B cell (primary cell): ENCODE measurements at regions not wholly inside any gene's neighbourhood (a gene's known extent, or its start where the extent isn't known, plus 50 kb on each side); places are given as distances from the start of the nearest gene placed in this dataset.

Source experiments
- ATAC-seq: fragments of 200-7000 bp; cut with Tn5 transposase; one replicate; pipeline ENCODE4 v1.10.0; 2021; ENCODE audit warnings: low read depth, mild to moderate bottlenecking, moderate number of reproducible peaks, moderate library complexity
- CTCF ChIA-PET: fragments of 350-600 bp; sonication (Branson Sonifier 250); formaldehyde crosslinking; loops from one replicate; lab custom pipeline; 2021; ENCODE audit warnings: antibody characterized with exemption, inconsistent platforms; lab: Charles Lee
- POLR2A ChIA-PET: fragments of 350-600 bp; sonication (Branson Sonifier 250); formaldehyde crosslinking; loops from one replicate; lab custom pipeline; 2021; ENCODE audit warnings: antibody characterized with exemption; lab: Charles Lee
- DNase-seq: peaks from one replicate; pipeline ENCODE4 v3.0.0; 2013
- H2AFZ ChIP-seq: 2 replicates; pipeline ENCODE4 v1.6.1; 2012; ENCODE audit warnings: mild to moderate bottlenecking, low read depth, low read length; ENCODE audit not compliant: insufficient read depth, poor library complexity, severe bottlenecking
- H3K27ac ChIP-seq, 2 donors: 1 replicate in 1 of 2; 2 replicates in 1 of 2; pipeline ENCODE4 v1.5.1; 2012 to 2013; ENCODE audit warnings: low read length in 2 of 2, mild to moderate bottlenecking in 2 of 2, moderate library complexity in 1 of 2
- H3K27me3 ChIP-seq, 4 experiments: fragments of 200-600 bp in 1 of 4; sonication (generic) in 1 of 4; replicated peaks in 1 of 4; 1 replicate in 2 of 4; 2 replicates in 2 of 4; pipeline versions ENCODE4 v1.6.1 to v1.7.0; 2013 to 2016; ENCODE audit warnings: low read length in 3 of 4, mild to moderate bottlenecking in 2 of 4, mixed read lengths in 1 of 4, moderate library complexity in 1 of 4; ENCODE audit not compliant: insufficient read depth in 4 of 4, control insufficient read depth in 3 of 4; ENCODE audit errors: control extremely low read depth in 1 of 4
- H3K36me3 ChIP-seq, 2 experiments: replicated peaks in 1 of 2; 1 replicate in 1 of 2; 2 replicates in 1 of 2; pipeline versions ENCODE4 v1.6.1 to v1.7.1; 2013; ENCODE audit warnings: low read length in 1 of 2; ENCODE audit not compliant: insufficient read depth in 2 of 2, control insufficient read depth in 1 of 2; ENCODE audit errors: control extremely low read depth in 1 of 2, extremely low read depth in 1 of 2
- H3K4me1 ChIP-seq, 2 donors: fragments of 200-600 bp in 1 of 2; sonication (generic) in 1 of 2; 1 replicate in 1 of 2; 2 replicates in 1 of 2; pipeline versions ENCODE4 v1.5.1 to v1.6.1; 2013 to 2017; ENCODE audit warnings: low read length in 2 of 2; ENCODE audit not compliant: control insufficient read depth in 2 of 2, insufficient read depth in 2 of 2
- H3K4me2 ChIP-seq: replicated peaks from 2 replicates; pipeline ENCODE3; 2012; ENCODE audit warnings: mild to moderate bottlenecking, low read depth, low read length; ENCODE audit not compliant: poor library complexity, severe bottlenecking
- H3K4me3 ChIP-seq, 5 experiments: fragments of 200-600 bp in 1 of 5; sonication (generic) in 1 of 5; 1 replicate in 3 of 5; 2 replicates in 2 of 5; pipeline versions ENCODE4 v1.5.1 to v1.7.0; 2011 to 2016; ENCODE audit warnings: low read length in 4 of 5, mild to moderate bottlenecking in 4 of 5, low read depth in 2 of 5, control low read depth in 1 of 5, moderate library complexity in 1 of 5; ENCODE audit not compliant: insufficient read depth in 1 of 5; ENCODE audit errors: control extremely low read depth in 1 of 5, extremely low read depth in 1 of 5
- H3K79me2 ChIP-seq: fragments of 200-600 bp; sonication (generic); one replicate; pipeline ENCODE4 v1.6.0; 2016; ENCODE audit warnings: low read length; ENCODE audit not compliant: control insufficient read depth, insufficient read depth
- H3K9ac ChIP-seq: fragments of 200-600 bp; sonication (generic); 2 replicates; pipeline ENCODE4 v1.6.1; 2017; ENCODE audit warnings: mild to moderate bottlenecking, low read length, moderate library complexity
- H3K9me3 ChIP-seq, 3 donors: one replicate each; pipeline versions ENCODE4 v1.6.1 to v1.7.1; 2013; ENCODE audit warnings: low read length in 2 of 3; ENCODE audit not compliant: control insufficient read depth in 2 of 3, insufficient read depth in 1 of 3; ENCODE audit errors: control extremely low read depth in 1 of 3
- H4K20me1 ChIP-seq: 2 replicates; pipeline ENCODE4 v1.6.0; 2012; ENCODE audit warnings: mild to moderate bottlenecking, low read length; ENCODE audit not compliant: insufficient read depth, control insufficient read depth, poor library complexity, severe bottlenecking
- H3K27ac Mint-ChIP-seq: one replicate; pipeline ENCODE4 v1.8.0; 2021; ENCODE audit warnings: mixed read lengths
- H3K27me3 Mint-ChIP-seq: one replicate; pipeline ENCODE4 v1.8.0; 2021; ENCODE audit warnings: mixed read lengths
- H3K4me1 Mint-ChIP-seq: one replicate; pipeline ENCODE4 v1.8.0; 2021; ENCODE audit warnings: mixed read lengths
- H3K4me3 Mint-ChIP-seq: one replicate; pipeline ENCODE4 v1.8.0; 2021; ENCODE audit warnings: mixed read lengths
- H3K9me3 Mint-ChIP-seq: one replicate; pipeline ENCODE4 v1.8.0; 2022; ENCODE audit warnings: mixed read lengths; ENCODE audit not compliant: insufficient read depth
- EZH2 ChIP-seq: IDR thresholded peaks from 2 replicates; pipeline ENCODE4 v1.6.1; 2012; ENCODE audit warnings: borderline replicate concordance, low read depth, mild to moderate bottlenecking, moderate library complexity, low read length; ENCODE audit not compliant: insufficient read depth, poor library complexity, severe bottlenecking
- WGBS: methylation state at CpG from one replicate; pipeline ENCODE4 v1.1.5; 2013; ENCODE audit warnings: missing lambda C conversion rate; ENCODE audit not compliant: insufficient coverage; 5-methylcytosine and 5-hydroxymethylcytosine counted together
- intact Hi-C: fragments of 100-400 bp; cut with micrococcal nuclease; formaldehyde crosslinking; loops from one replicate; pipeline ENCODE4 v1.10.0; 2022
- TF ChIP-seq, protein P1 (sequence below): fragments of 200-600 bp; IDR thresholded peaks from one replicate; pipeline ENCODE4 v1.8.0; 2022; ENCODE audit warnings: antibody characterized with exemption, mild to moderate bottlenecking

DNA sequence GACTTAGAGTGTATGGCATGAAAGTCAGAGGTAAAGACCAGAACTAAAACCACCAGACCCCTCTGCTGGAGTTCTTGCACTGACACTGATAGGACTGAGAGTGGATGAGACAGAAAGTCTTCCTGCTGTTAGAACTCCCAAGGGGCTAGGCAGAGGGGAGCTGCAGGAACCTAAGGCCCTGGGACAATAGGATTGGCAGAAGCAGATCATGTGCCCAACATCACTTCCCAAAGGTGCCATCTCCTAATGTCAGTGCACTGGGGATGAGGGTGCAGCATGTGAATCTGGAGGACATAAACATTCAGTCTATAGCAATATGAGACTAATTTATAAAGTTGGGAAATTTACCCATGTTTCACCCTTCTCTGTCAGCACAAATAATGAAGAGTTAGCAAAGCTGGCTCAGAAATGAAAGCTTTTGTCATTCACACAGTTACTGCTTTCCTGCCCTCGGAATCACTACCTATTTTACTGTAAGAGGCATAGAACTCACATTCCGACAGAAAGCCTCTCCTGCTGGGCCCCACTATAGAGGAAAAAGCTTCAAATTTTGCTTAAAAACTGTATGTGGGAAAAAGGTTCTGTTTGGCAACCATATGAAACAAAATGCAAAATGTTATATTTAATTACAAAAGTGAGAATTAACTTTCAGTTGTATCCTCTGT lies 49.9 kb upstream of the SSX2IP start:
- Histone ChIP-seq H3K27ac (no peak overlapping the region), H2AFZ (no peak overlapping the region), H3K4me1 (no peaks in the 10 kb centered on the region), H3K27me3 (no peaks in the 10 kb centered on the region), H3K4me2 (no peak overlapping the region), H3K4me3 (no peak overlapping the region), H3K79me2 (no peaks in the 10 kb centered on the region), H3K36me3 (no peaks in the 10 kb centered on the region), H3K9ac (no peak overlapping the region), H4K20me1 (no peaks in the 10 kb centered on the region), H3K9me3 (no peaks in the 10 kb centered on the region)
- no peak overlapping the region for H3K27ac Mint-ChIP-seq
- intact Hi-C loops, result no loop called here
- ChIA-PET CTCF (interaction anchor here (0.6 to 1.9 kb wide), 4 partner anchors 11 to 299 kb away, joined by 3 to 10 read pairs (median 4); no protein-coding TSS in a partner anchor), POLR2A (no interaction called here)
- WGBS, result no CpG with 5 or more reads among the region's 2 CpGs
- H3K4me3 Mint-ChIP-seq, result no peak overlapping the region
- H3K4me1 Mint-ChIP-seq, result no peaks in the 10 kb centered on the region
- peaks cover 17% of the 10 kb centered on the region for H3K27me3 Mint-ChIP-seq
- ATAC-seq (no peak), DNase-seq (no peak)
- TF ChIP-seq, protein P1, sequence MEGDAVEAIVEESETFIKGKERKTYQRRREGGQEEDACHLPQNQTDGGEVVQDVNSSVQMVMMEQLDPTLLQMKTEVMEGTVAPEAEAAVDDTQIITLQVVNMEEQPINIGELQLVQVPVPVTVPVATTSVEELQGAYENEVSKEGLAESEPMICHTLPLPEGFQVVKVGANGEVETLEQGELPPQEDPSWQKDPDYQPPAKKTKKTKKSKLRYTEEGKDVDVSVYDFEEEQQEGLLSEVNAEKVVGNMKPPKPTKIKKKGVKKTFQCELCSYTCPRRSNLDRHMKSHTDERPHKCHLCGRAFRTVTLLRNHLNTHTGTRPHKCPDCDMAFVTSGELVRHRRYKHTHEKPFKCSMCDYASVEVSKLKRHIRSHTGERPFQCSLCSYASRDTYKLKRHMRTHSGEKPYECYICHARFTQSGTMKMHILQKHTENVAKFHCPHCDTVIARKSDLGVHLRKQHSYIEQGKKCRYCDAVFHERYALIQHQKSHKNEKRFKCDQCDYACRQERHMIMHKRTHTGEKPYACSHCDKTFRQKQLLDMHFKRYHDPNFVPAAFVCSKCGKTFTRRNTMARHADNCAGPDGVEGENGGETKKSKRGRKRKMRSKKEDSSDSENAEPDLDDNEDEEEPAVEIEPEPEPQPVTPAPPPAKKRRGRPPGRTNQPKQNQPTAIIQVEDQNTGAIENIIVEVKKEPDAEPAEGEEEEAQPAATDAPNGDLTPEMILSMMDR, result no peak
- TF ChIP-seq EZH2, result no peak
- H3K9me3 Mint-ChIP-seq, result no peaks in the 10 kb centered on the region
